SK-N-SH treated with all-trans-retinoic acid at 6 μM for 48 hours (cell line): ENCODE measurements at regions not wholly inside any gene's neighbourhood (a gene's known extent, or its start where the extent isn't known, plus 50 kb on each side); places are given as distances from the start of the nearest gene placed in this dataset.

Source experiments
- ATAC-seq: fragments of 200-7000 bp; cut with Tn5 transposase; 3 replicates; pipeline ENCODE4 v1.9.1; 2020; ENCODE audit warnings: mild to moderate bottlenecking, moderate library complexity
- ARNTL ChIP-seq: fragments of 450-650 bp; formaldehyde crosslinking; IDR thresholded peaks from 2 replicates; pipeline ENCODE4 v1.5.0; 2020; ENCODE audit warnings: low read depth, mild to moderate bottlenecking, moderate library complexity, borderline replicate concordance
- BACH2 ChIP-seq: fragments of 250-450 bp; sonication (Bioruptor Pico); IDR thresholded peaks from 2 replicates; pipeline ENCODE4 v1.9.0; 2021; ENCODE audit warnings: mild to moderate bottlenecking, borderline replicate concordance
- CREB5 ChIP-seq: fragments of 250-450 bp; sonication (Bioruptor Pico); IDR thresholded peaks from 2 replicates; pipeline ENCODE4 v1.5.1; 2020; ENCODE audit warnings: low read depth, mild to moderate bottlenecking, moderate library complexity
- CSDC2 ChIP-seq: fragments of 250-450 bp; sonication (Bioruptor Pico); IDR thresholded peaks from 2 replicates; pipeline ENCODE4 v1.5.0; 2020; ENCODE audit warnings: mild to moderate bottlenecking, moderate library complexity
- ESRRG ChIP-seq: fragments of 250-450 bp; sonication (Bioruptor Pico); IDR thresholded peaks from 2 replicates; pipeline ENCODE4 v1.6.1; 2021; ENCODE audit warnings: mild to moderate bottlenecking
- GLIS3 ChIP-seq: fragments of 250-450 bp; sonication (Bioruptor Pico); IDR thresholded peaks from 2 replicates; pipeline ENCODE4 v1.5.0; 2020; ENCODE audit warnings: mild to moderate bottlenecking, moderate library complexity
- ISL1 ChIP-seq: fragments of 250-450 bp; sonication (Bioruptor Pico); IDR thresholded peaks from 2 replicates; pipeline ENCODE4 v2.1.2; 2022; ENCODE audit warnings: mild to moderate bottlenecking, moderate library complexity
- OSR1 ChIP-seq: fragments of 250-450 bp; sonication (Bioruptor Pico); IDR thresholded peaks from 2 replicates; pipeline ENCODE4 v1.8.0; 2022; ENCODE audit warnings: moderate library complexity, mild to moderate bottlenecking, inconsistent platforms
- POU6F1 ChIP-seq: fragments of 250-450 bp; sonication (Bioruptor Pico); IDR thresholded peaks from 2 replicates; pipeline ENCODE4 v1.8.0; 2021; ENCODE audit warnings: low read depth, mild to moderate bottlenecking, moderate library complexity, borderline replicate concordance
- PPARA ChIP-seq: fragments of 250-450 bp; sonication (Bioruptor Pico); IDR thresholded peaks from 2 replicates; pipeline ENCODE4 v1.5.0; 2020; ENCODE audit warnings: mild to moderate bottlenecking, borderline replicate concordance
- RARB ChIP-seq: fragments of 250-450 bp; sonication (Bioruptor Pico); IDR thresholded peaks from 2 replicates; pipeline ENCODE4 v1.8.0; 2021; ENCODE audit warnings: mild to moderate bottlenecking, moderate library complexity
- SNAI2 ChIP-seq: fragments of 250-450 bp; sonication (Bioruptor Pico); IDR thresholded peaks from 2 replicates; pipeline ENCODE4 v1.5.0; 2020; ENCODE audit warnings: mild to moderate bottlenecking, moderate library complexity
- TCF4 ChIP-seq: fragments of 250-450 bp; sonication (Bioruptor Pico); IDR thresholded peaks from 2 replicates; pipeline ENCODE4 v1.8.0; 2021; ENCODE audit warnings: mild to moderate bottlenecking, moderate library complexity, borderline replicate concordance
- TOX ChIP-seq: fragments of 250-450 bp; sonication (Bioruptor Pico); IDR thresholded peaks from 2 replicates; pipeline ENCODE4 v1.8.0; 2021; ENCODE audit warnings: mild to moderate bottlenecking, moderate library complexity, borderline replicate concordance
- TSHZ2 ChIP-seq: fragments of 250-450 bp; sonication (Bioruptor Pico); IDR thresholded peaks from 2 replicates; pipeline ENCODE4 v1.5.0; 2020; ENCODE audit warnings: mild to moderate bottlenecking, moderate library complexity
- ZC3H10 ChIP-seq: fragments of 250-450 bp; sonication (Bioruptor Pico); IDR thresholded peaks from 2 replicates; pipeline ENCODE4 v1.5.1; 2021; ENCODE audit warnings: mild to moderate bottlenecking, moderate library complexity
- ZFP3 ChIP-seq: fragments of 250-450 bp; sonication (Bioruptor Pico); IDR thresholded peaks from 2 replicates; pipeline ENCODE4 v1.5.0; 2020; ENCODE audit warnings: mild to moderate bottlenecking, moderate library complexity
- ZFP30 ChIP-seq: fragments of 450-650 bp; formaldehyde crosslinking; IDR thresholded peaks from 2 replicates; pipeline ENCODE4 v1.5.0; 2022; ENCODE audit warnings: mild to moderate bottlenecking, moderate library complexity
- ZNF565 ChIP-seq: fragments of 450-650 bp; formaldehyde crosslinking; conservative IDR thresholded peaks from 2 replicates; pipeline ENCODE4 v1.5.0; 2020; ENCODE audit warnings: low read depth, mild to moderate bottlenecking, moderate library complexity
- ZNF70 ChIP-seq: fragments of 450-650 bp; formaldehyde crosslinking; IDR thresholded peaks from 2 replicates; pipeline ENCODE4 v1.5.0; 2020; ENCODE audit warnings: mild to moderate bottlenecking, moderate library complexity
- ZNF8 ChIP-seq: fragments of 450-650 bp; formaldehyde crosslinking; IDR thresholded peaks from 2 replicates; pipeline ENCODE4 v1.5.0; 2020; ENCODE audit warnings: mild to moderate bottlenecking, moderate library complexity
- TF ChIP-seq, protein P1 (sequence below): fragments of 250-450 bp; sonication (Bioruptor Pico); IDR thresholded peaks from 2 replicates; pipeline ENCODE4 v1.8.0; 2020; ENCODE audit warnings: mild to moderate bottlenecking, moderate library complexity, borderline replicate concordance

DNA sequence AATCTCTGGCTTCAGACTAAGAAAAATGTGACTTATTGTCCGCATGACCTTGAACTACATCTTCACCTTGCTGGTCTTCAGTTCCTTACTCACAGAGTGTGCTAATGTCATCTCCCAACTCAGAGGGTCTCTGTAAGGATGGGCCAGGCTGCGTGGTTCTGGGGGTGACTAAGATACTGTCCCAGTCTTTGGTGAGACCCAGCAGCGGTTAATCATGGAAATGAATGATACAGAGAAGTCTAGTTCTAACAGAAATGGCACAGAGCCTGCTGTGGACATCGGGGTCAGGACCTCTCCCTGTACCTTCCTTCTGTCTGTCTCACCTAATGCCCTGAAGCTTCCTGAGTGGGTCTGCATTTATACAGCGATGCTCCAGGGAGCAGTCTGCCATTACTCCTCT is 662.7 kb upstream of the HS6ST1 start:
- ATAC-seq: no peak
- TF ChIP-seq ZNF8 (CRISPR knock-in tag) (no peak), CREB5 (CRISPR knock-in tag) (no peak), POU6F1 (no peak), ESRRG (no peak), ZNF565 (CRISPR knock-in tag) (no peak), ZFP30 (CRISPR knock-in tag) (no peak), ARNTL (CRISPR knock-in tag) (no peak), TSHZ2 (CRISPR knock-in tag) (no peak), BACH2 (CRISPR knock-in tag) (no peak), PPARA (CRISPR knock-in tag) (no peak), RARB (no peak), OSR1 (CRISPR knock-in tag) (no peak), ZC3H10 (no peak), SNAI2 (CRISPR knock-in tag) (no peak)
- TF ChIP-seq, protein P1, sequence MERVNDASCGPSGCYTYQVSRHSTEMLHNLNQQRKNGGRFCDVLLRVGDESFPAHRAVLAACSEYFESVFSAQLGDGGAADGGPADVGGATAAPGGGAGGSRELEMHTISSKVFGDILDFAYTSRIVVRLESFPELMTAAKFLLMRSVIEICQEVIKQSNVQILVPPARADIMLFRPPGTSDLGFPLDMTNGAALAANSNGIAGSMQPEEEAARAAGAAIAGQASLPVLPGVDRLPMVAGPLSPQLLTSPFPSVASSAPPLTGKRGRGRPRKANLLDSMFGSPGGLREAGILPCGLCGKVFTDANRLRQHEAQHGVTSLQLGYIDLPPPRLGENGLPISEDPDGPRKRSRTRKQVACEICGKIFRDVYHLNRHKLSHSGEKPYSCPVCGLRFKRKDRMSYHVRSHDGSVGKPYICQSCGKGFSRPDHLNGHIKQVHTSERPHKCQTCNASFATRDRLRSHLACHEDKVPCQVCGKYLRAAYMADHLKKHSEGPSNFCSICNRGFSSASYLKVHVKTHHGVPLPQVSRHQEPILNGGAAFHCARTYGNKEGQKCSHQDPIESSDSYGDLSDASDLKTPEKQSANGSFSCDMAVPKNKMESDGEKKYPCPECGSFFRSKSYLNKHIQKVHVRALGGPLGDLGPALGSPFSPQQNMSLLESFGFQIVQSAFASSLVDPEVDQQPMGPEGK (CRISPR knock-in tag): no peak

DNA sequence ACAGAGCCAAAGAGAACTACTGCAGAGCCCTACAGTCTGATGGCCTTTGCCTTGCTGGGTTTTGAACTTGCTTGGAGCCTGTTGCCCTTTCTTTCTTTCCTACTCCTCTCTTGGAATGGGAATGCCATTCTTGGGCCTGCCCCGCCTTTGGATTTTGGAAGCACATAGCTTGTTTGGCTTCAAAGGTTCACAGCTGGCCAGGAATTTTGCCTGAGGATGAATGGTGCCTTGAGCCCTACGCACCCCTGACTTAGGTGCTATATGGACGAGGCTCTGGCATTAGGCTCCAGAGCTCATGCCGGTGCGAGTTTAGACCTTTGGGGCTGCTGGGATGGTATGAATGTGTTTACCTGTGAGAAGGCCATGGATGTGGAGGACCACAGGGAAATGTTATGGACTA is 663.3 kb upstream of the HS6ST1 start:
- ATAC-seq: no peak

More for the DNA sequence above, 663.3 kb upstream of the HS6ST1 start:
- TF ChIP-seq BACH2 (CRISPR knock-in tag): no peak
- no peak for TF ChIP-seq CSDC2 (CRISPR knock-in tag)
- TF ChIP-seq ISL1 (CRISPR knock-in tag): no peak
- no peak for TF ChIP-seq PPARA (CRISPR knock-in tag)
- TF ChIP-seq CREB5 (CRISPR knock-in tag): no peak
- TF ChIP-seq ARNTL (CRISPR knock-in tag): no peak
- no peak for TF ChIP-seq TOX
- TF ChIP-seq RARB: no peak
- no peak for TF ChIP-seq ZFP30 (CRISPR knock-in tag)
- TF ChIP-seq SNAI2 (CRISPR knock-in tag): no peak
- TF ChIP-seq ZNF70: no peak
- no peak for TF ChIP-seq ZNF565 (CRISPR knock-in tag)
- no peak for TF ChIP-seq OSR1 (CRISPR knock-in tag)
- TF ChIP-seq GLIS3 (CRISPR knock-in tag): no peak
- TF ChIP-seq ZNF8 (CRISPR knock-in tag): no peak
- no peak for TF ChIP-seq TCF4 (CRISPR knock-in tag)
- no peak for TF ChIP-seq ZFP3 (CRISPR knock-in tag)
- TF ChIP-seq TSHZ2 (CRISPR knock-in tag): no peak
- TF ChIP-seq ZC3H10: no peak
